ENCODE measurements at regions not wholly inside any gene's neighbourhood (a gene's known extent, or its start where the extent isn't known, plus 50 kb on each side); places are given as distances from the start of the nearest gene placed in this dataset.

- WGBS, 4 donors, result 72 to 84% (median 79%) methylated on average over 2 of the region's 2 CpGs
- TF ChIP-seq POLR2A (IDR thresholded peaks at IDR 0.05) (no peak), CTCF (IDR thresholded peaks at IDR 0.05) (no peak)
- H3K27ac ChIP-seq, result no peak overlapping the region
- ATAC-seq (no peak), DNase-seq (no peak)
- H3K4me3 ChIP-seq, result no peak overlapping the region
- no peaks in the 10 kb centered on the region for H3K4me1 ChIP-seq
- no peaks in the 10 kb centered on the region for H3K36me3 ChIP-seq
- intact Hi-C loops (cut with DNase I), result no loop called here
- H3K27me3 ChIP-seq, result no peaks in the 10 kb centered on the region
- H3K9me3 ChIP-seq, result peaks cover 0 to 13% (median 0%) of the 10 kb centered on the region in 12 donors
Observed at GRCh38 chr13:57087006-57087405, 53.7 kb upstream of the PRR20A start.

MicroRNA genes in the stretch of these regions (microRNA counts, 767-probe panel; counts per million panel counts)
- microRNA hsa-miR-1297, result 1,525 to 1,530 counts per million in 2 donors

Small RNA genes lying in the stretch of these regions (microRNA-seq; reads per million reads assigned to microRNA genes)
- gene MIR1297 (0 to 0.06 (median 0) reads per million in 4 donors), gene MIR5007 (0 reads per million in 4 donors)

All from heart left ventricle (tissue), 16 donors.